Endothelial cell of hepatic sinusoid (primary cell): ENCODE measurements at regions not wholly inside any gene's neighbourhood (a gene's known extent, or its start where the extent isn't known, plus 50 kb on each side); places are given as distances from the start of the nearest gene placed in this dataset.
"Not testable (repeated sequence)": the region's sequence is repeated elsewhere in the genome, so short reads cannot be mapped to it uniquely, and the experiment has no call there.

Source experiments
- in situ Hi-C: cut with HindIII; loops from 2 replicates; pipeline ENCODE4 v1.10.0; 2017; ENCODE audit warnings: low sequenced_read_pairs

- in situ Hi-C loops: no loop called here
Observed at GRCh38 chr5:63228154-63228553, 649.5 kb downstream of the LRRC70 start.

- in situ Hi-C loops: no loop called here
Observed at GRCh38 chr5:63220244-63220643, 641.6 kb downstream of the LRRC70 start.

- in situ Hi-C loops: no loop called here
Observed at GRCh38 chr5:63217422-63217821, 638.8 kb downstream of the LRRC70 start.

GRCh38 chr5:63213256-63213655, 634.6 kb downstream of the LRRC70 start:
- in situ Hi-C loops: no loop called here

- in situ Hi-C loops: no loop called here
Observed at GRCh38 chr5:63211448-63212132, 633.0 kb downstream of the LRRC70 start.

GRCh38 chr5:63205976-63206375, 627.4 kb downstream of the LRRC70 start:
- in situ Hi-C loops: no loop called here

GRCh38 chr5:63201738-63202137, 623.1 kb downstream of the LRRC70 start:
- in situ Hi-C loops: no loop called here

GRCh38 chr5:63194126-63194525, 615.5 kb downstream of the LRRC70 start:
- in situ Hi-C loops: no loop called here

- in situ Hi-C loops: not testable (repeated sequence)
Observed at GRCh38 chr5:63180190-63180589, 601.6 kb downstream of the LRRC70 start.

- in situ Hi-C loops: no loop called here
Observed at GRCh38 chr5:63175850-63176249, 597.2 kb downstream of the LRRC70 start.

- in situ Hi-C loops: no loop called here
Observed at GRCh38 chr5:63170486-63170885, 591.9 kb downstream of the LRRC70 start.

GRCh38 chr5:63164838-63165535, 586.4 kb downstream of the LRRC70 start:
- in situ Hi-C loops: no loop called here

- in situ Hi-C loops: no loop called here
Observed at GRCh38 chr5:63164339-63164738, 585.7 kb downstream of the LRRC70 start.

GRCh38 chr5:63155310-63155631, 576.7 kb downstream of the LRRC70 start:
- in situ Hi-C loops: no loop called here

GRCh38 chr5:63154476-63155309, 576.1 kb downstream of the LRRC70 start:
- in situ Hi-C loops: no loop called here

GRCh38 chr5:63152871-63153270, 574.3 kb downstream of the LRRC70 start:
- in situ Hi-C loops: no loop called here

GRCh38 chr5:63145167-63145566, 566.5 kb downstream of the LRRC70 start:
- in situ Hi-C loops: no loop called here

- in situ Hi-C loops: no loop called here
Observed at GRCh38 chr5:63141591-63141990, 563.0 kb downstream of the LRRC70 start.

GRCh38 chr5:63135291-63135690, 556.7 kb downstream of the LRRC70 start:
- in situ Hi-C loops: no loop called here

GRCh38 chr5:63131626-63132285, 553.1 kb downstream of the LRRC70 start:
- in situ Hi-C loops: no loop called here

- in situ Hi-C loops: no loop called here
Observed at GRCh38 chr5:63128761-63129160, 550.1 kb downstream of the LRRC70 start.
